T-cell (primary cell): ENCODE measurements at regions not wholly inside any gene's neighbourhood (a gene's known extent, or its start where the extent isn't known, plus 50 kb on each side); places are given as distances from the start of the nearest gene placed in this dataset.

Source experiments
- ATAC-seq, 4 experiments: fragments of 200-7000 bp in 3 of 4; fragments of 150-1000 bp in 1 of 4; cut with Tn5 transposase; replicated peaks in 1 of 4; 1 replicate in 3 of 4; 2 replicates in 1 of 4; pipeline ENCODE4 v1.10.0; 2021; ENCODE audit warnings: moderate library complexity in 3 of 4, mild to moderate bottlenecking in 2 of 4, moderate number of reproducible peaks in 1 of 4
- CTCF ChIA-PET, 2 donors: fragments of 300-600 bp; sonication (Branson Sonifier 250); formaldehyde crosslinking; loops; one replicate each; lab custom pipeline; 2022; ENCODE audit warnings: antibody characterized with exemption in 2 of 2; lab: Charles Lee
- POLR2A ChIA-PET, 2 donors: fragments of 300-600 bp; sonication (Branson Sonifier 250); formaldehyde crosslinking; loops; one replicate each; lab custom pipeline; 2022; ENCODE audit warnings: antibody characterized with exemption in 2 of 2; lab: Charles Lee
- DNase-seq, 35 experiments: peaks; one replicate each; pipeline versions ENCODE4 v3.0.0 to v3.0.0-alpha.2; 2013 to 2023
- H3K27ac ChIP-seq: one replicate; pipeline ENCODE4 v1.5.1; 2013; ENCODE audit warnings: low read length
- H3K27me3 ChIP-seq, 2 experiments: replicated peaks in 1 of 2; 1 replicate in 1 of 2; 2 replicates in 1 of 2; pipeline versions ENCODE4 v1.6.1 to v1.7.0; 2013; ENCODE audit warnings: low read length in 1 of 2, mixed read lengths in 1 of 2; ENCODE audit not compliant: control insufficient read depth in 2 of 2, insufficient read depth in 2 of 2; ENCODE audit errors: extremely low read depth in 1 of 2
- H3K36me3 ChIP-seq, 2 donors: 1 replicate in 1 of 2; 2 replicates in 1 of 2; pipeline versions ENCODE4 v1.6.1 to v1.7.0; 2013; ENCODE audit warnings: low read length in 1 of 2; ENCODE audit not compliant: control insufficient read depth in 2 of 2, insufficient read depth in 1 of 2; ENCODE audit errors: extremely low read depth in 1 of 2
- H3K4me1 ChIP-seq, 2 experiments: 1 replicate in 1 of 2; 2 replicates in 1 of 2; pipeline versions ENCODE4 v1.6.1 to v1.7.0; 2013; ENCODE audit warnings: low read length in 2 of 2, mixed read lengths in 1 of 2; ENCODE audit not compliant: insufficient read depth in 2 of 2, control insufficient read depth in 1 of 2; ENCODE audit errors: extremely low read depth in 1 of 2
- H3K4me3 ChIP-seq, 2 donors: 1 replicate in 1 of 2; 2 replicates in 1 of 2; pipeline versions ENCODE4 v1.5.1 to v1.7.0; 2013; ENCODE audit warnings: mild to moderate bottlenecking in 2 of 2, low read length in 1 of 2, moderate library complexity in 1 of 2; ENCODE audit not compliant: control insufficient read depth in 1 of 2; ENCODE audit errors: extremely low read depth in 1 of 2
- H3K9me3 ChIP-seq: 2 replicates; pipeline ENCODE4 v1.7.0; 2013
- H3K27ac Mint-ChIP-seq, 2 donors: one replicate each; pipeline ENCODE4 v1.8.0; 2020 to 2021; ENCODE audit warnings: mild to moderate bottlenecking in 2 of 2, mixed read lengths in 2 of 2
- H3K27me3 Mint-ChIP-seq, 2 donors: one replicate each; pipeline ENCODE4 v1.8.0; 2021 to 2022; ENCODE audit warnings: mixed read lengths in 2 of 2
- H3K36me3 Mint-ChIP-seq: one replicate; pipeline ENCODE4 v1.8.0; 2021; ENCODE audit warnings: mixed read lengths
- H3K4me1 Mint-ChIP-seq, 3 donors: one replicate each; pipeline ENCODE4 v1.8.0; 2020 to 2022; ENCODE audit warnings: mixed read lengths in 3 of 3, mild to moderate bottlenecking in 1 of 3
- H3K4me3 Mint-ChIP-seq, 3 donors: one replicate each; pipeline ENCODE4 v1.8.0; 2020 to 2022; ENCODE audit warnings: mild to moderate bottlenecking in 3 of 3, mixed read lengths in 3 of 3, moderate library complexity in 3 of 3
- H3K9me3 Mint-ChIP-seq, 3 donors: one replicate each; pipeline ENCODE4 v1.8.0; 2020 to 2022; ENCODE audit warnings: mixed read lengths in 3 of 3
- WGBS: methylation state at CpG from one replicate; pipeline ENCODE4 v1.1.5; 2013; ENCODE audit warnings: missing lambda C conversion rate; ENCODE audit not compliant: insufficient coverage; 5-methylcytosine and 5-hydroxymethylcytosine counted together

GRCh38 chr3:152961323-152961722 is 126.4 kb downstream of the P2RY1 start:
- Histone ChIP-seq H3K27ac (no peak overlapping the region), H3K4me3 (no peak overlapping the region), H3K4me1 (no peaks in the 10 kb centered on the region), H3K36me3 (no peaks in the 10 kb centered on the region), H3K27me3 (no peaks in the 10 kb centered on the region), H3K9me3 (no peaks in the 10 kb centered on the region)
- no CpG with 5 or more reads among the region's 2 CpGs for WGBS
- no peak overlapping the region for H3K27ac Mint-ChIP-seq
- H3K4me1 Mint-ChIP-seq = no peaks in the 10 kb centered on the region
- ChIA-PET CTCF (no interaction called here), POLR2A (no interaction called here)
- no peaks in the 10 kb centered on the region for H3K9me3 Mint-ChIP-seq
- ATAC-seq (no peak), DNase-seq (no peak)
- no peaks in the 10 kb centered on the region for H3K27me3 Mint-ChIP-seq
- H3K4me3 Mint-ChIP-seq = no peak overlapping the region
- no peaks in the 10 kb centered on the region for H3K36me3 Mint-ChIP-seq

DNA sequence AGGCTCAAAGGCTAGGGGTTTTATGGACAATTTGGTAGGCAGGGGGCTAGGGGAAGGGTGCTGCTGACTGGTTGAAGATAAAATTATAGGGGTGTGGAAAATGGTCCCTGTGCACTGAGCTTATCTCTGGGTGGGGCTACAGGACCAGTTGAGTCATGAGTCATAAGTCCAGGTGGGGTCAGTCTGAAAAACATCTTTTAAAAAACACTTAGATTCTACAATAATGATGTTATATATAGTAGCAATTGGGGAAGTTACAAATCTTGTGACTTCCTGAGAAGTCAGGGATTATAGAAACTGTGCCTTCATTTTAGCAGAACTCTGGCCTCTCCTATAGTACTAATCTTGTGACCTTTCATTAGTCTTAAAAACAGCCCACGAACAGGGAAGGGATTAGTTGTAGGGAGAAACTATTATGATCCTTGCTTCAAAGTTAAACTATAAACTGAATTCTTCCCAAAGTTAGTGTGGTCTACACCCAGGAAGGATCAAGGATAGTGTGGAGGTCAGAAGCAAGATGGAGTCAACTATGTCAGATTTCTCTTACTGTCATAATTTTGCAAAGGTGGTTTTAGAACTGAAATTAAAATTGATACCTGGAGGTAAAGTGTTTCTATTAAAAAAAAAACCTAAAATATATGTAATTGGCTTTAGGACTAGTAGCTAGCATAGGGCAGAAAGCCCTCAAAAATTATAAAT is 130.1 kb downstream of the P2RY1 start:
- no peak overlapping the region for H3K4me3 Mint-ChIP-seq

GRCh38 chr3:152968388-152969024 is 133.6 kb downstream of the P2RY1 start:
- ATAC-seq = no peak
- no peaks in the 10 kb centered on the region for H3K9me3 Mint-ChIP-seq
- CTCF ChIA-PET = no interaction called here
- 94% methylated on average over 2 of the region's 3 CpGs for WGBS
- Histone ChIP-seq H3K4me1 (no peaks in the 10 kb centered on the region), H3K36me3 (no peaks in the 10 kb centered on the region), H3K4me3 (no peak overlapping the region), H3K27ac (no peak overlapping the region), H3K9me3 (no peaks in the 10 kb centered on the region), H3K27me3 (no peaks in the 10 kb centered on the region)
- no peaks in the 10 kb centered on the region for H3K36me3 Mint-ChIP-seq
- POLR2A ChIA-PET = no interaction called here
- DNase-seq = no peak
- no peak overlapping the region for H3K4me3 Mint-ChIP-seq
- H3K27ac Mint-ChIP-seq = no peak overlapping the region
- peaks cover 2 to 7% of the 10 kb centered on the region in 2 donors for H3K27me3 Mint-ChIP-seq
- no peaks in the 10 kb centered on the region for H3K4me1 Mint-ChIP-seq

More for the DNA sequence above, 130.1 kb downstream of the P2RY1 start:
- Histone ChIP-seq H3K4me3 (no peak overlapping the region), H3K27ac (no peak overlapping the region), H3K36me3 (no peaks in the 10 kb centered on the region), H3K4me1 (no peaks in the 10 kb centered on the region), H3K27me3 (no peaks in the 10 kb centered on the region), H3K9me3 (no peaks in the 10 kb centered on the region)
- no peaks in the 10 kb centered on the region for H3K4me1 Mint-ChIP-seq
- no peaks in the 10 kb centered on the region for H3K36me3 Mint-ChIP-seq
- no CpG with 5 or more reads among the region's 1 CpG for WGBS
- ATAC-seq (no peak), DNase-seq (no peak)
- ChIA-PET CTCF (no interaction called here), POLR2A (no interaction called here)
- H3K27me3 Mint-ChIP-seq = no peaks in the 10 kb centered on the region
- H3K27ac Mint-ChIP-seq = no peak overlapping the region
- no peaks in the 10 kb centered on the region for H3K9me3 Mint-ChIP-seq

DNA sequence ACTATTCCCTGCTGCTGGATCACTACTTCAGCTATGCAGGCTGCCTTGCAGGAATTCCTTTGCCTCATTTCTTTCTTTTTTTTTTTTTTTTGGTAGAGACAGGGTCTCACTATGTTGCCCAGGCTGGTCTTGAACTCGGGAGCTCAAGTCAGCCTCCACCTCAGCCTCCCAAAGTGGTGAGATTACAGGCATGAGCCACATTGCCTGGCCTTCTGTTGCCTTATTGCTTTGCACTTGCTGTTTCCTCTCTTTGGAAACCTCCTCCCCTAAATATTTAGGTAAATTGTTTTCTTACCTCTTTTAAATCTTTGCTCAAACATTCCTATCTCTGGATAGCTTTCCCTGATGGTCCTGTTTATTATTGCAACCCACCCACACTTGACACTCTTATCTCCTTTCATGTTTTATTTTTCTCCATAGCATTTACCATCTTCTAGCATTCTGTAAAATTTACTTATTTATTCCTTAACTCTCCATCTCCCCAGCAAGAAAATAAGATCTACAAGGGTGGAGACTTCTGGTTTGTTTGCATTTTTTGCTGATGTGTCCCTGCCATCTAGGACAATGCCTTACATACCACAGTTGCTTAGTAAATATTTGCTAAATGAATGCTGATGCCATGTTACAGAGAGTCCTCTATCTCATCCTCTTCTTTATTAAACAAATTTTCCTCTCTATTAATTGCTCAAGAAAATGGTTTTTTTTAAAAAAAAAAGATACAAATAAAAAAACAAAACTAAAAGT is 134.8 kb downstream of the P2RY1 start:
- WGBS = no CpG with 5 or more reads among the region's 1 CpG
- Histone ChIP-seq H3K4me3 (no peak overlapping the region), H3K9me3 (no peaks in the 10 kb centered on the region), H3K27me3 (no peaks in the 10 kb centered on the region), H3K4me1 (no peaks in the 10 kb centered on the region), H3K27ac (no peak overlapping the region), H3K36me3 (no peaks in the 10 kb centered on the region)
- POLR2A ChIA-PET = no interaction called here
- Mint-ChIP-seq H3K27me3 (peaks cover 7 to 12% of the 10 kb centered on the region in 2 donors), H3K9me3 (no peaks in the 10 kb centered on the region), H3K27ac (no peak overlapping the region), H3K36me3 (no peaks in the 10 kb centered on the region), H3K4me3 (no peak overlapping the region), H3K4me1 (no peaks in the 10 kb centered on the region)
- no peak for ATAC-seq
- CTCF ChIA-PET = interaction anchor here in 1 of 2 donors (0.6 to 0.7 kb wide), 2 partner anchors 172 to 628 kb away, joined by 3 read pairs; no protein-coding TSS in a partner anchor
- DNase-seq = no peak

GRCh38 chr3:152970851-152971250 is 135.9 kb downstream of the P2RY1 start:
- Histone ChIP-seq H3K27ac (no peak overlapping the region), H3K36me3 (no peaks in the 10 kb centered on the region), H3K9me3 (no peaks in the 10 kb centered on the region), H3K4me1 (no peaks in the 10 kb centered on the region), H3K4me3 (no peak overlapping the region), H3K27me3 (no peaks in the 10 kb centered on the region)
- Mint-ChIP-seq H3K27me3 (peaks cover 7 to 12% of the 10 kb centered on the region in 2 donors), H3K27ac (no peak overlapping the region), H3K9me3 (no peaks in the 10 kb centered on the region), H3K4me1 (no peaks in the 10 kb centered on the region), H3K4me3 (no peak overlapping the region), H3K36me3 (no peaks in the 10 kb centered on the region)
- POLR2A ChIA-PET = no interaction called here
- DNase-seq (no peak), ATAC-seq (no peak)
- WGBS = no CpG with 5 or more reads among the region's 4 CpGs
- CTCF ChIA-PET = no interaction called here

DNA sequence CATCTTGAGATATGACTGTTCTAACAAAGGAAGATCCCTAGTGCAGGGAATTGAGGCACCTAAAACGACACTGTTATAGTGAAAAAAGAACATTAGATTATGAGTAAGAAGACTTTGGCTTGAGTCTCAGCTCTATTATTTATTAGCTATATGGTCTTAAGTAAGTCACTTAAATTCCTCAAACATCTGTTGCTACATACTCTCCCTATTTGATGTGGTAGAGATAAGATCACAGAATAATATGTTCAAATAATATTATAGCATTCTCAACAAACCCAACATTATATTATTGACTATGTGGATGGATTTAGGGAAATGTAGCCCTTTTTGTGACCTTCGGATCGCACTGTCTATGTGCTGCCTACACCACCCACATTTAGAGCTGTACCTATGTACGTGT is 136.9 kb downstream of the P2RY1 start:
- H3K27ac ChIP-seq = no peak overlapping the region
- H3K27me3 ChIP-seq = no peaks in the 10 kb centered on the region
- CTCF ChIA-PET = no interaction called here
- no peaks in the 10 kb centered on the region for H3K9me3 ChIP-seq
- Mint-ChIP-seq H3K4me1 (no peaks in the 10 kb centered on the region), H3K9me3 (no peaks in the 10 kb centered on the region), H3K27me3 (peaks cover 8 to 13% of the 10 kb centered on the region in 2 donors), H3K27ac (no peak overlapping the region), H3K4me3 (no peak overlapping the region), H3K36me3 (no peaks in the 10 kb centered on the region)
- H3K36me3 ChIP-seq = no peaks in the 10 kb centered on the region
- POLR2A ChIA-PET = no interaction called here
- DNase-seq = no peak
- no peak for ATAC-seq
- WGBS = no CpG with 5 or more reads among the region's 4 CpGs
- no peaks in the 10 kb centered on the region for H3K4me1 ChIP-seq
- H3K4me3 ChIP-seq = no peak overlapping the region
